K562 (cell line): ENCODE measurements at regions not wholly inside any gene's neighbourhood (a gene's known extent, or its start where the extent isn't known, plus 50 kb on each side); places are given as distances from the start of the nearest gene placed in this dataset.

Experiments used
- CBX1 ChIP-seq: sonication (generic); IDR thresholded peaks from 2 replicates; pipeline ENCODE4 v1.6.1; 2016; ENCODE audit warnings: antibody characterized with exemption, low read depth, mild to moderate bottlenecking
- CHCHD3 ChIP-seq: fragments of 250-450 bp; sonication (Bioruptor Pico); IDR thresholded peaks from 2 replicates; pipeline ENCODE4 v2.1.2; 2022; ENCODE audit warnings: mild to moderate bottlenecking
- FIP1L1 ChIP-seq: fragments of 200-400 bp; formaldehyde crosslinking; IDR thresholded peaks from 2 replicates; pipeline ENCODE4 v1.6.1; 2018; ENCODE audit warnings: mild to moderate bottlenecking, low read depth, low read length; ENCODE audit not compliant: poor library complexity, severe bottlenecking
- FOXJ3 ChIP-seq: sonication (generic); formaldehyde crosslinking; IDR thresholded peaks from 2 replicates; pipeline ENCODE4 v1.4.0; 2020; ENCODE audit warnings: mild to moderate bottlenecking, missing genetic modification reagents
- HLTF ChIP-seq: fragments of 450-650 bp; IDR thresholded peaks from 2 replicates; pipeline ENCODE4 v1.6.1; 2016
- HNRNPUL1 ChIP-seq: fragments of 200-400 bp; formaldehyde crosslinking; IDR thresholded peaks from 2 replicates; pipeline ENCODE4 v1.6.1; 2017; ENCODE audit warnings: low read length
- MAZ ChIP-seq, 2 experiments: fragments of 450-650 bp in 1 of 2; sonication (generic) in 1 of 2; formaldehyde crosslinking; IDR thresholded peaks in 1 of 2; conservative IDR thresholded peaks in 1 of 2; 2 replicates each; pipeline versions ENCODE4 v1.4.0 to v1.5.0; 2020; ENCODE audit warnings: mild to moderate bottlenecking in 1 of 2, missing genetic modification reagents in 1 of 2
- NCOA6 ChIP-seq: fragments of 450-650 bp; IDR thresholded peaks from 2 replicates; pipeline ENCODE4 v1.6.1; 2017; ENCODE audit warnings: mild to moderate bottlenecking
- POLR2G ChIP-seq: fragments of 200-400 bp; formaldehyde crosslinking; IDR thresholded peaks from 2 replicates; pipeline ENCODE4 v1.6.1; 2017; ENCODE audit warnings: low read depth, mild to moderate bottlenecking, antibody characterized with exemption, low read length, moderate library complexity
- ZBTB1 ChIP-seq: sonication (generic); formaldehyde crosslinking; IDR thresholded peaks from 2 replicates; pipeline ENCODE4 v1.8.1; 2023; ENCODE audit warnings: missing genetic modification reagents, low read depth, mild to moderate bottlenecking, borderline replicate concordance
- ZC3H8 ChIP-seq: fragments of 450-650 bp; IDR thresholded peaks from 2 replicates; pipeline ENCODE4 v1.6.1; 2017
- TF ChIP-seq, protein P1 (sequence below): fragments of 150-350 bp; IDR thresholded peaks from 2 replicates; pipeline ENCODE4 v1.6.1; 2014; ENCODE audit warnings: low read depth, mild to moderate bottlenecking, low read length, borderline replicate concordance
- TF ChIP-seq, protein P2 (sequence below): fragments of 200-800 bp; sonication (Bioruptor generic); IDR thresholded peaks from 2 replicates; pipeline ENCODE4 v1.6.1; 2016; ENCODE audit warnings: missing genetic modification characterization, missing compliant biosample characterization

GRCh38 chr10:35704401-35704800 lies 62.3 kb upstream of the FZD8 start (continued):
- TF ChIP-seq, protein P1, sequence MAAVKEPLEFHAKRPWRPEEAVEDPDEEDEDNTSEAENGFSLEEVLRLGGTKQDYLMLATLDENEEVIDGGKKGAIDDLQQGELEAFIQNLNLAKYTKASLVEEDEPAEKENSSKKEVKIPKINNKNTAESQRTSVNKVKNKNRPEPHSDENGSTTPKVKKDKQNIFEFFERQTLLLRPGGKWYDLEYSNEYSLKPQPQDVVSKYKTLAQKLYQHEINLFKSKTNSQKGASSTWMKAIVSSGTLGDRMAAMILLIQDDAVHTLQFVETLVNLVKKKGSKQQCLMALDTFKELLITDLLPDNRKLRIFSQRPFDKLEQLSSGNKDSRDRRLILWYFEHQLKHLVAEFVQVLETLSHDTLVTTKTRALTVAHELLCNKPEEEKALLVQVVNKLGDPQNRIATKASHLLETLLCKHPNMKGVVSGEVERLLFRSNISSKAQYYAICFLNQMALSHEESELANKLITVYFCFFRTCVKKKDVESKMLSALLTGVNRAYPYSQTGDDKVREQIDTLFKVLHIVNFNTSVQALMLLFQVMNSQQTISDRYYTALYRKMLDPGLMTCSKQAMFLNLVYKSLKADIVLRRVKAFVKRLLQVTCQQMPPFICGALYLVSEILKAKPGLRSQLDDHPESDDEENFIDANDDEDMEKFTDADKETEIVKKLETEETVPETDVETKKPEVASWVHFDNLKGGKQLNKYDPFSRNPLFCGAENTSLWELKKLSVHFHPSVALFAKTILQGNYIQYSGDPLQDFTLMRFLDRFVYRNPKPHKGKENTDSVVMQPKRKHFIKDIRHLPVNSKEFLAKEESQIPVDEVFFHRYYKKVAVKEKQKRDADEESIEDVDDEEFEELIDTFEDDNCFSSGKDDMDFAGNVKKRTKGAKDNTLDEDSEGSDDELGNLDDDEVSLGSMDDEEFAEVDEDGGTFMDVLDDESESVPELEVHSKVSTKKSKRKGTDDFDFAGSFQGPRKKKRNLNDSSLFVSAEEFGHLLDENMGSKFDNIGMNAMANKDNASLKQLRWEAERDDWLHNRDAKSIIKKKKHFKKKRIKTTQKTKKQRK, result no peak
- TF ChIP-seq ZBTB1 (CRISPR knock-in tag), result no peak
- no peak for TF ChIP-seq HNRNPUL1
- no peak for TF ChIP-seq MAZ (CRISPR knock-in tag; conservative IDR thresholded peaks at IDR 0.05 in 1 of 2, IDR thresholded peaks at IDR 0.05 in 1 of 2)
- TF ChIP-seq FIP1L1, result no peak
- TF ChIP-seq HLTF, result no peak
- no peak for TF ChIP-seq NCOA6
- TF ChIP-seq, protein P2, sequence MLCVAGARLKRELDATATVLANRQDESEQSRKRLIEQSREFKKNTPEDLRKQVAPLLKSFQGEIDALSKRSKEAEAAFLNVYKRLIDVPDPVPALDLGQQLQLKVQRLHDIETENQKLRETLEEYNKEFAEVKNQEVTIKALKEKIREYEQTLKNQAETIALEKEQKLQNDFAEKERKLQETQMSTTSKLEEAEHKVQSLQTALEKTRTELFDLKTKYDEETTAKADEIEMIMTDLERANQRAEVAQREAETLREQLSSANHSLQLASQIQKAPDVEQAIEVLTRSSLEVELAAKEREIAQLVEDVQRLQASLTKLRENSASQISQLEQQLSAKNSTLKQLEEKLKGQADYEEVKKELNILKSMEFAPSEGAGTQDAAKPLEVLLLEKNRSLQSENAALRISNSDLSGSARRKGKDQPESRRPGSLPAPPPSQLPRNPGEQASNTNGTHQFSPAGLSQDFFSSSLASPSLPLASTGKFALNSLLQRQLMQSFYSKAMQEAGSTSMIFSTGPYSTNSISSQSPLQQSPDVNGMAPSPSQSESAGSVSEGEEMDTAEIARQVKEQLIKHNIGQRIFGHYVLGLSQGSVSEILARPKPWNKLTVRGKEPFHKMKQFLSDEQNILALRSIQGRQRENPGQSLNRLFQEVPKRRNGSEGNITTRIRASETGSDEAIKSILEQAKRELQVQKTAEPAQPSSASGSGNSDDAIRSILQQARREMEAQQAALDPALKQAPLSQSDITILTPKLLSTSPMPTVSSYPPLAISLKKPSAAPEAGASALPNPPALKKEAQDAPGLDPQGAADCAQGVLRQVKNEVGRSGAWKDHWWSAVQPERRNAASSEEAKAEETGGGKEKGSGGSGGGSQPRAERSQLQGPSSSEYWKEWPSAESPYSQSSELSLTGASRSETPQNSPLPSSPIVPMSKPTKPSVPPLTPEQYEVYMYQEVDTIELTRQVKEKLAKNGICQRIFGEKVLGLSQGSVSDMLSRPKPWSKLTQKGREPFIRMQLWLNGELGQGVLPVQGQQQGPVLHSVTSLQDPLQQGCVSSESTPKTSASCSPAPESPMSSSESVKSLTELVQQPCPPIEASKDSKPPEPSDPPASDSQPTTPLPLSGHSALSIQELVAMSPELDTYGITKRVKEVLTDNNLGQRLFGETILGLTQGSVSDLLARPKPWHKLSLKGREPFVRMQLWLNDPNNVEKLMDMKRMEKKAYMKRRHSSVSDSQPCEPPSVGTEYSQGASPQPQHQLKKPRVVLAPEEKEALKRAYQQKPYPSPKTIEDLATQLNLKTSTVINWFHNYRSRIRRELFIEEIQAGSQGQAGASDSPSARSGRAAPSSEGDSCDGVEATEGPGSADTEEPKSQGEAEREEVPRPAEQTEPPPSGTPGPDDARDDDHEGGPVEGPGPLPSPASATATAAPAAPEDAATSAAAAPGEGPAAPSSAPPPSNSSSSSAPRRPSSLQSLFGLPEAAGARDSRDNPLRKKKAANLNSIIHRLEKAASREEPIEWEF (CRISPR knock-in tag), result no peak
- TF ChIP-seq ZC3H8, result no peak
- TF ChIP-seq POLR2G, result no peak
- TF ChIP-seq FOXJ3 (CRISPR knock-in tag), result no peak
- TF ChIP-seq CBX1, result no peak
- no peak for TF ChIP-seq CHCHD3
